ENCODE measurements at regions not wholly inside any gene's neighbourhood (a gene's known extent, or its start where the extent isn't known, plus 50 kb on each side); places are given as distances from the start of the nearest gene placed in this dataset.

GRCh38 chr20:39571171-39571570, 609.0 kb downstream of the DHX35 start:
- no peak for DNase-seq (ENCODE audit: low spot score in 2 of 2, unreplicated experiment in 2 of 2)
- no peak for TF ChIP-seq CTCF (IDR thresholded peaks at IDR 0.05; ENCODE audit: unreplicated experiment)
- Mint-ChIP-seq H3K9me3 (no peaks in the 10 kb centered on the region), H3K27ac (no peak overlapping the region), H3K4me1 (no peaks in the 10 kb centered on the region), H3K4me3 (no peak overlapping the region), H3K27me3 (ENCODE audit: low read depth) (peaks cover 1% of the 10 kb centered on the region), H3K36me3 (no peaks in the 10 kb centered on the region)

GRCh38 chr20:39568109-39568508, 606.0 kb downstream of the DHX35 start:
- no peak for DNase-seq (ENCODE audit: low spot score in 2 of 2, unreplicated experiment in 2 of 2)
- Mint-ChIP-seq H3K27me3 (ENCODE audit: low read depth) (peaks cover 1% of the 10 kb centered on the region), H3K9me3 (no peaks in the 10 kb centered on the region), H3K36me3 (no peaks in the 10 kb centered on the region), H3K27ac (no peak overlapping the region), H3K4me3 (no peak overlapping the region), H3K4me1 (no peaks in the 10 kb centered on the region)
- no peak for TF ChIP-seq CTCF (IDR thresholded peaks at IDR 0.05; ENCODE audit: unreplicated experiment)

GRCh38 chr20:39563349-39563748, 601.2 kb downstream of the DHX35 start:
- DNase-seq (ENCODE audit: low spot score in 2 of 2, unreplicated experiment in 2 of 2), result no peak
- TF ChIP-seq CTCF (IDR thresholded peaks at IDR 0.05; ENCODE audit: unreplicated experiment), result no peak
- H3K4me1 Mint-ChIP-seq, result no peaks in the 10 kb centered on the region
- no peaks in the 10 kb centered on the region for H3K27me3 Mint-ChIP-seq (ENCODE audit: low read depth)
- H3K27ac Mint-ChIP-seq, result no peak overlapping the region
- H3K36me3 Mint-ChIP-seq, result no peaks in the 10 kb centered on the region
- H3K4me3 Mint-ChIP-seq, result no peak overlapping the region
- H3K9me3 Mint-ChIP-seq, result no peaks in the 10 kb centered on the region

GRCh38 chr20:39554341-39554740, 592.2 kb downstream of the DHX35 start:
- TF ChIP-seq CTCF (IDR thresholded peaks at IDR 0.05; ENCODE audit: unreplicated experiment), result no peak
- peaks cover 5% of the 10 kb centered on the region for H3K9me3 Mint-ChIP-seq
- H3K36me3 Mint-ChIP-seq, result no peaks in the 10 kb centered on the region
- H3K27me3 Mint-ChIP-seq (ENCODE audit: low read depth), result peaks cover 3% of the 10 kb centered on the region
- no peak overlapping the region for H3K27ac Mint-ChIP-seq
- peaks cover 2% of the 10 kb centered on the region for H3K4me1 Mint-ChIP-seq
- no peak overlapping the region for H3K4me3 Mint-ChIP-seq
- no peak for DNase-seq (ENCODE audit: low spot score in 2 of 2, unreplicated experiment in 2 of 2)

GRCh38 chr20:39553120-39553519, 591.0 kb downstream of the DHX35 start:
- no peak for DNase-seq (ENCODE audit: low spot score in 2 of 2, unreplicated experiment in 2 of 2)
- H3K4me3 Mint-ChIP-seq, result no peak overlapping the region
- peaks cover 2% of the 10 kb centered on the region for H3K4me1 Mint-ChIP-seq
- no peak overlapping the region for H3K27ac Mint-ChIP-seq
- H3K27me3 Mint-ChIP-seq (ENCODE audit: low read depth), result peaks cover 3% of the 10 kb centered on the region
- peaks cover 5% of the 10 kb centered on the region for H3K9me3 Mint-ChIP-seq
- TF ChIP-seq CTCF (IDR thresholded peaks at IDR 0.05; ENCODE audit: unreplicated experiment), result no peak
- no peaks in the 10 kb centered on the region for H3K36me3 Mint-ChIP-seq

- Mint-ChIP-seq H3K27me3 (ENCODE audit: low read depth) (peaks cover 3% of the 10 kb centered on the region), H3K4me3 (no peak overlapping the region), H3K36me3 (no peaks in the 10 kb centered on the region), H3K9me3 (peaks cover 5% of the 10 kb centered on the region), H3K27ac (no peak overlapping the region), H3K4me1 (peaks cover 2% of the 10 kb centered on the region)
- no peak for DNase-seq (ENCODE audit: low spot score in 2 of 2, unreplicated experiment in 2 of 2)
- TF ChIP-seq CTCF (IDR thresholded peaks at IDR 0.05; ENCODE audit: unreplicated experiment), result no peak
Observed at GRCh38 chr20:39549733-39550132, 587.6 kb downstream of the DHX35 start.

All from mesothelial cell of epicardium (in vitro differentiated cells).